Eye (tissue), 1 donor: ENCODE measurements at regions not wholly inside any gene's neighbourhood (a gene's known extent, or its start where the extent isn't known, plus 50 kb on each side); places are given as distances from the start of the nearest gene placed in this dataset.

Source experiments
- DNase-seq: peaks from one replicate; pipeline ENCODE4 v3.0.0-alpha.2; 2015

DNA sequence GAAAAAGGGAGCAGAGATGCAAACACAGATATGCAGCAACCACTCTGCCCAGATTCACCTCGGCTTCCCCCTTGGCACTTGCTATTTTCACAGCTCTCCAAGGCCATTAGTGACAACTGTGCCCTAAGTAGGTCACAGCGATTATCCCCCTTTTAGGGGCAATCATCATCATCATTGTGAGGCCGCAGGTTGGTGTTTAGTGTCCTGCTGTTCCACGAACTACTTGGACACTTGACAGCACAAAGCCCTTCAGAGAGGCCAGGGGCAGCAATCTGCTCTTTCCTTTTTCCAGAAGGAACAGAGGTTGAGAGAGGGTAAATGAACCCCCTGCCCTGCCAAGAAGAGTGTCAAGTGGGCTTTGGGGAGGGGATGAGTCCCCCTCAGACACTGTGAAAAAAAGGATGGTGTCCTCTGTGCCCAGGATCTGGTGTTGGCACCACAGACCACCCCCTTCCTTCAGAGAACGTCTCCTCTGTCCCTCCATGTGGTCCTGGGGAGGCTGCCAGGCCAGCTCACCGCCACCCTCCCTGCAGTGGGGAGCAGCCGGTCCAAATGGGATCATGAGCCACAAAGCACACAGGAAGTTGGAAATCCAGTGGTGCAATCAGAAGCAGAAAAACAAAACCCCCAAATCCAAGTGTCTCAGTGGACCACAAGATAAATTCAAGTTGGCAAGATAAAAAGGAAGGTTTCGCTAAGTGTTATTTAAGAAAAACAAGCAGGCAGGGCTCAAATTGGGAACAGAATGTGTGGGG, 78.4 kb upstream of the MED9 start:
- DNase-seq, result peak; percentile 87

GRCh38 chr17:17398943-17399926, 77.6 kb upstream of the MED9 start:
- DNase-seq, result no peak

DNA sequence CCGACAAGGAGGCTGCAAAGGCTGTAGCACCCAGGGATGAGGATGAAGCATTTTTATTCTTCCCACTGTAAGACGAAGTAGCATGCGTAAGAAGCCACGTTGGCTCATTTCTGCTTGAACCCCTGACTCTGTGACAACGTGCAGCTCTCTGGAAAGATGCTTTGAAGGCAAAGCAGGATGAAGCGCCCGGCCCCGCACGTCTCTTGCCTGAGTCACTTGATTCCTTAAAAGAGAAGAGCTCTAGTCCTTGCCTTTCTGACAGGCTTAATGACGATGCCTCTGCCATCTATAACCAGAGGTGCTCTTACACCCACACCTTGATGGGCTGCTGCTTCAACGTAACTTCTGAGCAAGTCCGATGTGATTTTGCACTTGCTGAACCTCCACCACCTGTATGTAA, 76.7 kb upstream of the MED9 start:
- no peak for DNase-seq

DNA sequence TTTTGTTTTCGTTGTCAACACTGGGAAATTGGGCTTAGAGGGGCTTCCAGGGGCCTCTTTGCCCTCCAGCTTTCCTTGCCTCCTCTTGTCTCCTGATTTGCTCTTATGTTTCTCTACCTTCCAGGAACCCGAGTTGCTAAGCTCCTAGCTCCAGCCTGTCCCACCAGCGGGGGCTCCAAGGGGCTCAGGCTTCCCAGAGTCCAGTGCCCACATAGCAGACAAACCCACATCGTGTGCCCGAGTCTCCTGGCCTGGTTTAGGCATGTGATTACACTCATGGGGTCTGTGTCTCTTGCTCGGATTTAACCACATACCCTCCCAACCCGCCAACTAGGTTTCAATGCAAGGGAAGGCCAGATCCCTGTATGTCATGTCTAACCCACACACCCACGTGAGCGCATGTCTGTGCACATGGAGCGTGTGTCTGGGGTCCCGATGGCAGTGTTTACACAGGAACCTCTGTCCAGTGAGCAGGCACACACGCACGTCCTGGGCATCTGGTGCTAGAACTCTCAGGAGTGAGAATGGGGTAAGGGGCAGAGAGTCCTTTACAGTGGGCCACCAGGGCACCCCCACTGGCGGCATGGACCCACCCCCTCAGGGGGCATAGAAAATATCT, 76.1 kb upstream of the MED9 start:
- no peak for DNase-seq

DNA sequence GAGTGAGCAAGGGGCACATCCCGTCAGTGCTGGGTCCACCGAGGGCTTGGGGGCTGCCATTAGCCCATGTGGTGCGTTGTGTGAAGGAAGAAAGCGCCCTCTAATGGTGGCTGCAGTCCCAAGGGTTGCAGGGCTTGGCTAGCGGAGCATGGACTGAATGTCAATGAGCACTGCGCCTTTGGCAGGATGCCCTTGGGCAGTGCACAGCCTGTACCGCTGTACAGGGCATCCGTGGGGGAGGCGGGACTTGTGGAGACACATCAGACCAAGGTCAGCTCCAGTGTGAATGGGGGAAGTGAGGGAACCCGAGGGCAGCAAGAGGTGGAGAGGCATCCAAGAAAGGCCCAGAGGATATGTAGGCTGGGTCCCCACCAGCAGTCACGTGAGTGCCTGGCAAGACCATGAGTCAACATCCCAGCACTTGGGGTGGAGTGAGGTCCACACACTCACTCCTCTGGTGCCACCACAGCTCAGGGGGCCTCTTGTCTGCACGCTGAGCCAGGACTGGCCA, 75.5 kb upstream of the MED9 start:
- no peak for DNase-seq

DNA sequence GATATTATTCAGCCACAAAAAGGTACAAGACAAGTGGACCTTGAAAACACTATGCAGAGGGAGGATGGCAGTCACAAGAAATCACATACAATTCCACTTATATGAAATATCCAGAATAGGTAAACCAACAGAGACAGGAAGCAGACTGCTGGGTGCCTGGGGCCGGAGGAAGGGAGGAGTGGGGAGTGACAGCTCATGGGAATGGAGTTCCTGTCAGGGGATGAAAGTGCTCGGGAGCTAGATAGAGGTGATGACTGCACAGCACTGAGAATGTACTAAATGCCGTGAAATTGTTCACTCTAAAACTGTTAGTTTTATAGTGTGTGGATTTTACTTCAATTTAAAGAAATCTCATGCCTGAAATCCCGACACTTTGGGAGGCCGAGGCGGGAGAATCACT, 74.2 kb upstream of the MED9 start:
- DNase-seq, result no peak

- peak; percentile 40 for DNase-seq
These were observed 73.7 kb upstream of the MED9 start for GRCh38 chr17:17403065-17403464.

DNA sequence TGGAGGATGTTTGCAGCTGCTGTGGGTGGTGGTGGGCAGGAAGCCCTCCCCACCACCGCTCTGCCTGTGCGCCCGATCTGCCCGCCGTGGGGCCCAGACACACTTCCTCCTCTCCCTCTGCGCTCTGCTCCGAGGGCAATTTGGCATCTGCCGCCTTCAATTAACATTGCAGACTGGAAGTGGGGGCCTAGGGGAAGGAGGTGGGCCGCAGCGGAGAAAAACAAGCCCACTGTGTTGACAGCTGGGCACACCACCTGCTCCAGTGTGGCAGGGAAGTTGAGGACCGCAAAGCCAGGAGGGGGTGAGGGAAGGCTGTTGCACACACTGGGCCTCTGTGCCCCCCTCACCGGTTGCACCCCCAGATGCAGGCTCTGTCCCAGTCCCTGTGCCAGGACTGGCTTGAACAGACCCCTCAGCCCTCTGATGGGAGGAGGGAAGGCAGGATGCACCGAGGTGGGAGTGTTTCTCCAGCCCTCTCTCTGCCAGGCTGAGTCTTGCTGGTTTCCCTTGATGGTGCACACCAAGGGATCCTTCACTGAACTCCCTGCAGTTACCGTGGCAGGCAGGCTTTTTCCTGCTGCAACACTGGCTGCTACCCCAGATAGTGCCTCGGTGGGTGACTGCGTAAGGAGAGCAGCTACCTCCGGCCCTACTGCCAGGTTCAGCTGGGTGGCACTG, 72.8 kb upstream of the MED9 start:
- DNase-seq, result peak; percentile 92

DNA sequence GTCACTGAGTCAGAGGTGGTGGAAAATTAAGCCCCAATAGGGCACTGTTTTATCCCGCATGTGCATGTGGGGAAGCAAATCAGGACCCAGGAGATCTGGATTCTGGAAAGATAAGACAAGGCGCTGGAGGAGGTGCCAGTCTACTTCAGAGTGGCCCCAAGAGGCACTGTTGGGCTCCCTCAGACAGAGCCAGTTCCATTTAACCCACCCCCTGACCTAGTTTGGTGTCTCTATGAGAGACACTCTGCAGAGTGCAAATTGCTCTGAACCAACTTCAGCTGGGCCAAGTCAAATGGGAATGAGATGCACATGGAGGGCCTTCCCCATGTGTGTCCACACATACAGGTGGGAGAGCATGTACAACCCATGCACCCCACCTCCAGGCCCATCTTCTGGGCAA, 71.1 kb upstream of the MED9 start:
- DNase-seq, result no peak

GRCh38 chr17:17406225-17406624, 70.6 kb upstream of the MED9 start:
- DNase-seq, result no peak

- no peak for DNase-seq
These were observed 68.5 kb upstream of the MED9 start for GRCh38 chr17:17408236-17408794.

GRCh38 chr17:17410357-17410756, 66.4 kb upstream of the MED9 start:
- DNase-seq, result no peak

DNA sequence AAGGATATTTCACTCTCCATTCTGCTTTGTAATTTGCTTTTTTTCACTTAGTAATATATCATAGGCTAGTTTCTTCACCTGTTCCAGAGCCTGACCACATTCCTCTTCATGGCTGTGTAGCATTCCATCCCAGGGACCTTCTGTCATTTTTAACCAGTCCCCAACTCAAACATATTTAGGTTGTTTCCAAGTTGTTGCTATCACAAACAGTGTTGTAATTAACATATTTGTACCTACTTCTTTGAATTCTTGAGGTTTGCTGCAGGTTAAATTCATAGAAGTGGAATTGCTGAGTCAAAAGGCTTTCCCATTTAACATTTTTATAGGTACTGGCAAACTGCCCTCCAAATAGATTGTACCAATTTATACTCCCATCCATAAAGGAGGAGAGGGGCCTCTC, 65.1 kb upstream of the MED9 start:
- DNase-seq, result no peak

GRCh38 chr17:17412326-17412725, 64.5 kb upstream of the MED9 start:
- DNase-seq, result no peak

- DNase-seq, result no peak
These were observed 63.5 kb upstream of the MED9 start for GRCh38 chr17:17413215-17413792.

DNA sequence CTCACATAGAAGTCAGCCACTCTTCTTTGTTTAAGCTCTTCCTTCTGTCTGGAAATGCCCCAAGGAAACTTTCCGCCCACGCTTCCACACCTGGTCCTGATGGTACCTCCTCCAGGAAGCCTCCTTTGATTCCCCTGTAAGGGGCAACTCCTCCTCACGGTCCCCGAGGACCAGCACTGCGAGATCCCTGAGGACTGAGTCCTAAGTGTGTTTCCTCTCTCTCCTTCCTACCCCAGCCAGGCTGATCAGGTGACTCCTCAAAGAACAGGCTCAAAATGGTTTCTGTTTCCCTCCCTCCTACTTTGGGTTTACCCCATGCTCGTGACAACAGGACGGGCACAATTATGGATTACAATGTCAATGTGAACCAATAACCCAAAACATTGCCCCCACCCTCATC, 63.0 kb upstream of the MED9 start:
- no peak for DNase-seq

- no peak for DNase-seq
These were observed 62.4 kb upstream of the MED9 start for GRCh38 chr17:17414341-17414805.

GRCh38 chr17:17415006-17415405, 61.8 kb upstream of the MED9 start:
- no peak for DNase-seq

DNA sequence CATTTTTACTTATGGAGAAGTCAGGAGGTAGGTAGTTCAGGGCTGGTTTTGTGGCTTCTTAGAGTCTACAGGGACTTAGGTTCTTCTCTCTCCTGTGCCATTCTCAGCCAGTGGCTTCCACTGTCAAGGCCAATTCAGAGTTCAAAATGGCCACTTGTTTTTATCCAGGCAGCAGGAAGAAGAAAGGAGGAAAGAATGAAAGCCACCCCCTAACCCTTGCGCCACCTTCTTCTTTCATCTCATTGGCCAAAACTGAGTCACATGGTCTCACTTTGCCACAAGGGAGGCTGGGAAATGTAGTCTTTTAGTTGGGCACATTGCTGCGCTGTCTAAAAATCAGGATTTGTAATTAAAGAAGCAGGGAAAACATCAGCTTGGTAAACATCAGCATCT, 60.8 kb upstream of the MED9 start:
- DNase-seq, result peak; percentile 61

- no peak for DNase-seq
These were observed 60.1 kb upstream of the MED9 start for GRCh38 chr17:17416400-17417360.

GRCh38 chr17:17417718-17418181, 59.0 kb upstream of the MED9 start:
- DNase-seq, result no peak
